GM12892 (cell line): ENCODE measurements at regions not wholly inside any gene's neighbourhood (a gene's known extent, or its start where the extent isn't known, plus 50 kb on each side); places are given as distances from the start of the nearest gene placed in this dataset.

ENCODE experiments used
- POLR2A ChIP-seq: IDR thresholded peaks from 2 replicates; pipeline ENCODE4 v1.6.1; 2011; ENCODE audit warnings: low read depth, low read length, control low read depth
- POLR2AphosphoS5 ChIP-seq: IDR thresholded peaks from 2 replicates; pipeline ENCODE4 v1.6.1; 2011; ENCODE audit warnings: low read depth, low read length, control low read depth
- TAF1 ChIP-seq: IDR thresholded peaks from 2 replicates; pipeline ENCODE4 v1.6.1; 2011; ENCODE audit warnings: low read depth, mild to moderate bottlenecking, control low read depth, low read length, borderline replicate concordance

DNA sequence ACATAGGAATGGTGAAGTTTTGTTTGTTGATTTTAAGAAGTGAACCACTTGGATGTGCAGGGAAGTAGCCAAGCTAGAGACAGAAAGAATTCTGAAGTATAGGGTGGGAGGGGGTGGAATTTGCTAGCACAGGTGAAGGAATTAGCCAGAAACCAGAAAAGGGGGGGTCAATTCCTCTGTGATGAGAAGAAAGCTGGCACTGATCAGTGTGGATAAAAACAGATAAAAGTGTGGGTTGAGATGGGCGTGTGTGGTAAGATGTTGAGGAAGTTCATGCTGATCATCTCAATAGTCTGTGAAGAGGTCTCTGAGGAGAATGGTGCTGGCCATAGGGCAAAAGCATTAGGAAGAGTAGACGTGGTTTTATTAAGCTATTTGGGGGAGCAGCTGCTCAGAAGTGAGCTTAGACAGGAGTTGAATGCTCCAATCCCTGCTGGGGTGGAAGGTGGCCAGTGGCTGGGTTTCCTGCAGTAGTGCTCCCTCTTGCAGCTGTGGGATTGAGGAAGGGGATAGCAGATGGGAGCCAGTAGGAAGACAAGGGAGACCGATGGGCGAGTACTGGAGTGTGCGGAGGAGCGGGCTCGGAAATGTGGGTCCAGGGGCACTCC, 88.7 kb upstream of the ELL2 start:
- TF ChIP-seq POLR2AphosphoS5 (no peak), POLR2A (no peak), TAF1 (no peak)
